ENCODE measurements at regions not wholly inside any gene's neighbourhood (a gene's known extent, or its start where the extent isn't known, plus 50 kb on each side); places are given as distances from the start of the nearest gene placed in this dataset.

DNA sequence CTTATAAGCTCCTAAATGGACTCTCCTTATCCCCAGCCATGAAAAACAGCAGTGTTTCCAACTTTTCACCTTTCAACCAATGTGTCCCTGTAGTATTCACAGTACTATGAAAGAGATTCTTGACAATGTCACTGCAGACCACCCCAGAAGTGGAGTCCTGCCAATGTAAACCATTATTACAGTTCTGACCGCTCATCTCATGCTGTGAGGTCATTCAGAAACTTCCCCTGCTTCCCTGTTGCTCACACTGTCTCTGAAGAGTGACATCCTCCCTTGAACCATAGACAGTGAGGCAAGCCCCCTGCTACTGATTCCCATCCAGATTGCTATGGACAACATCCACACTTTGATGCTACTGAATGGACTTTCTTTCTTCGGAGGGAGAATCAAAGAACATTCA is 1523.7 kb upstream of the ACVR2A start:
- DNase-seq = no peak

DNA sequence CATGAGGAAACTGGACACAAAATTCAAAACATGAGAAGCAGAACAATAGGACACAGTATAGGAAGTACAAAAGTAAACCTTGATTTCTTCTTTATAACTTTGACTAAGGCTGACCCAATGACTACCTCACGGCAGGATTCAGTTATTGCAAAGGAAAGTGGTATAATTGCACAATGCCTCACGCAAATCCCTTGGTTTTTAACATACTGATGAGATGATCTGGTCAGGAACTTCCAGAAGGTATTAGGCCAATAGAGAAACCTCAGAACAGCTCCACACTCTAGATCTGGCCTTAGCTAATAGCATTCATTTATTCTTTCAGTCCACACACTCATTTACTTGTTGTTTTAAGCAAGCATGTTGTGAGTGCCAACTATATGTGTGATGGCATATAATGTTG is 1526.9 kb upstream of the ACVR2A start:
- no peak for DNase-seq

DNA sequence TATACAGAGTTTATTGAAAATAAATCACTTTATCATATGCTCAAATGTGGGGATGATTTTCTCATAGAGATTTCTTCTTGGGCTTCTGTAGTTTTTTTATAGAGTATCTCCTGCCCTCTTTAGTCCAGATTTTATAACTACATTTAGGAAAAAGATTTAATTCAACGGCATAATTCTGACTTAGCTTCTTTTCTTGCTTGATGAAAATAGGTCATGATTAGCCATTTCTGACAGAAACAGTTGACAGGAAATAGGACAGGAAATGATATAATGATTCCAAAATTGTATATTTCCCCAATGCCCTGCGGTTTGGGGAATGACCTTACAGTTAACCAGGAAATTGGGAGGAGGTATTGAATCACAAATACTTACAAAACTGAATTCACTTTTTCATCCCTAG is 1531.9 kb upstream of the ACVR2A start:
- DNase-seq = peak; percentile 7

DNA sequence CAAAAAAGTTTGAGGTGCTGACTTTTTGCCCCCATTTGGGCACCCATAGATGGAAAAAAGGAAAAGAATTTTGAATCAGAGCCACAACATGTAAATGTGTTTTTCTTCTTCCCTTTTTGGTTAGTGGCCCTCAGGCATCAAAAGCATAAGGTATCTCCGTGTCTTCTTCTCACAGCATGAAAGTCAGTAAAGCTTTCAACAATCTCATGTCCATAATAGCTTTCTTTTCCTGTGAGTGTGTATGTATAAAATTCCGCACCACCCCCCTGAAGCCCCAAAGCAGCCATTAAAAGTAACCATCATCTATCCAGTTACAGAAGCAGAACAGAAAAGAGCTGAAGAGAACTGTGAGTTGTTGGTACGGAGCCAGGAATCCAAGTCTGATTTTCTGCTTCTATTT is 1539.7 kb upstream of the ACVR2A start:
- DNase-seq = no peak

DNA sequence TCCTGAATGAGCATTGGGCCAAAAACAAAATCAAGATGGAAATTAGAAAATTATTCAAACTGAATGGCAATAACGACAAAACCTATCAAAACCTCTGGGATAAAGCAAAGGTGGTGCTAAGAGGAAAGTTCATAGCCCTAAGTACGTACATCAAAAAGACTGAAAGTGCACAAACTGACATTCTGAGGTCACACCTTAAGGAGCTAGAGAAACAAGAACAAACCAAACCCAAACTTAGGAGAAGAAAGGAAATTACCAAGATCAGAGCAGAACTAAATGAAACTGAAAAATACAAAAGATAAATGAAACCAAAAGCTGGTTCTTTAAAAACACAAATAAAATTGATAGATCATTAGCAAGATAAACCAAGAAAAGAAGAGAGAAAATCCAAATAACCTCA is 1543.5 kb upstream of the ACVR2A start:
- DNase-seq = no peak

DNA sequence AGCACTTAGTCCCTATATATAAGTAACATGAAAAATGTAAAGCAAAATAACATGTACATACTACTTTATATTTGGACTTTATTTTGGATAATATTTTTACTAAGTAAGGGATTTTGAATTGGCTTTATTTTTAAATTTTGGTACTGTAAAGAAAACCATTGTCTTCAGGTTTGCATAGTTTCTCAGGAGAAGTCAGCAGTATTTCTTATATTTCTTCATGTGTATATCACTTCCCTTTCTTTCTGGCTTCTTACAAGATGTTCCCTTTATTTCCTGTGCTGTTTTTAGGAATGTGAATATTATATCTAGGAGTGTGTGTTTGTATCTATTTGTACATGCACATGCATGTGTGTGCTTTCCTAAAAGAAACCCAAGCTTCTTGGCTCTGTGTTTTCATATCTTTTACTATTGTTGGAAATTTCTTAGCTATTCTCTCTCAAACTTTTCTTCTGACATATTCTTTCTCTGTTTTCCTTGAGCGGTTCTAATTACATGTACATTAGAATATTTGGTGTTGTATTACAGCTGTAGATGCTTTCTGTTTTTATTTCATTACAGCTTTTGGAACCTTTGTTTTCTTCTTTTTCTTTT is 1549.7 kb upstream of the ACVR2A start:
- no peak for DNase-seq

DNA sequence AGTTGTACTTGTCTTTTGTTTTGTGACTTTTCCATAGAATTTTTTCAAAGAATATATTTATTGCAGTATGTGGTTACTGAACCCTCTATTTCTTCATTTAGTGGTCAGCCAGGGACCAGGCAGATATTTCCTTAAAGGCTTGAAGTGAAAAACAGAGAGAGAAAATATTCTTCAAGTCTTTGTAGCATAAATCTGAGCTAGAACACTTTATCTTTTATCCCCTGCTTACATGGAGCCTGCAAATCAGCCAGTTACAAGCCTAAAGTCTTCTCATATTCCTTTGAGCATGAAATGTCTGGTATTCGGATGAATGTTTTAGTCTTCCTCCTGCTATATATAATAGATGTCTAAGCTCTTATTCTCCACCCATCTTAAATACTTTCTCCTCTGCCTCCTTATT is 1557.5 kb upstream of the ACVR2A start:
- DNase-seq = no peak

DNA sequence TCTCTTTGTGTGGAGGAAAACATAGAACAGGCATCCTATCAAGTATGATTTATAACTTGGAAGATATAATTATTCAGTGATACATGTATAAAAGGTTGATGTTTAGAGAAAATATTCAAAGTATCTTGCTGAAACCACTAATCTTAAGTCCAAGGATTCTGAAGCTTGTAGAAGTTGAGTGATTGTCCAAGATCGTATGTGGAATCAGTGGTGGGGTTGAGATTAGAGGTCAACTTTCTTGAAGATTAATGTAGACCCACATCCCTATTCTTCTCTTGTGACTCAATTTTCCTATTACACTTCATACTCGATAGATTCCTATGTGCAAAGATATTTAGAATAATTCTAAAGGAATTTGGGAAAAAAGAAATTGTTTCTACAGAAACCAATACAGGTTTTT is 1565.9 kb upstream of the ACVR2A start:
- no peak for DNase-seq

DNA sequence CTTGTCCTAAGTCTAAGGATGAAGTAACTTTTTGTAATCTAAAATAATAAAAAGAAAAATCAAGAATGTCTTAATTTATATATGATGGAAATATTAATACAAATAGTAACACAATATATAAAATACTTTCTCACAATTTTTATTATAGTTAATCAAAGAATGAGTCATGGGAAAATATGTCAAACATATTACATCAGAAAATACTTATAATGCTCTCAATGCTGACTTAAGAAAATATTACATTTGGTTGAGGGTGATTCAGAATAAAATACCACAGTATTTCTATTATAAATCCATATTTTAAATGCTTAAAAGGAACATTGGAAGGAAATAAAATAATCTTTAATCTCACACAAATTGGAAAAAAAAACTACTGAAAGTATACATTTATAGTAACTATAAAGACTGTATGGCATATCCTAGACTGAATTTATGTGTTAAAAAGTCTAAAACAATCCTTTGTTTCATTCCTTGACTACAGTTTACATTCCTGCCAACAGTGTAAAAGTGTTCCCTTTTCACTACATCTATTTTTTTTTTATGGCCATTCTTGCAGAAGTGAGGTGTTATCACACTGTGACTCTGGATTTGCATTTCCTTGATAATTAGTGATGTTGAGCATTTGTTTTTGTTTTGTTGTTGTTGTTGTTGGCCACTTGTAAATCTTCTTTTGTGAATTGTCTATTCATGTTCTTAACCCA is 1573.5 kb upstream of the ACVR2A start:
- DNase-seq = no peak

DNA sequence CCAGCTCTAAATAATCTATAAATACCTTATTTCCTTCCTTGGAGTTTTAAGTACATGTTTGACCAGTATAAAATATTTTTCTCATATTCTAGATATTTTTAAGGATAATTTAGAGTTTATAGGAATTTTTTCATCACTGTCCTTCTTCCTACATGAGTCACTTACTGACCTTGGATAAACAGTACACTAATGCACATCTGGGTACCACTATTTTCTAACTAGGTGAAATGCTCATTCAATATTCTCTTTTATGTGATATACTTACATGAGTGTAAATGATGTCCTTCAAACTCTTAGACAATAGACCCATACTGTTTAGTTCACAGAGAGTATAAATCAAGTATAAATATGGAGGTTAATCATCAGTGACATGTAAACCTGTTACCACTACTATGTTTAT is 1574.2 kb upstream of the ACVR2A start:
- DNase-seq = no peak

DNA sequence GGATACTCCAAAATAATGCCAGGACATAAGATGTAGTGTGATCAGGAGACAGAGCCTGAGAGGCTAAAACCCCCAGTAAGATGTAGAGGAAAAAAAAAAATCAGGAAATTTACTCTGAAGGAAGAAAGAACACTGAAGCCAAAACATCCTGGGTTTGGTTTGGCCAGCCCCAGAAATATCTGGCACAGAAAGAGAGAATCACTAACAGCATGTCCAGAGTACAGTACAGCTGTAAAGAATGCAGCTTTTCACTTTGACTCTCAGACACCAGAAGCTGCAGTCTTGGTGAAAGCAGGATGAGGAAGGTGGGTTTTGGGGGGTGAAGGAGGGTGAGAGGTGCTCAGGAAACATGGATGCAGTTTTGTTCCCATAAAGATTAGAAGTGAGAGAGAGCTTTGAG is 1577.7 kb upstream of the ACVR2A start:
- no peak for DNase-seq

DNA sequence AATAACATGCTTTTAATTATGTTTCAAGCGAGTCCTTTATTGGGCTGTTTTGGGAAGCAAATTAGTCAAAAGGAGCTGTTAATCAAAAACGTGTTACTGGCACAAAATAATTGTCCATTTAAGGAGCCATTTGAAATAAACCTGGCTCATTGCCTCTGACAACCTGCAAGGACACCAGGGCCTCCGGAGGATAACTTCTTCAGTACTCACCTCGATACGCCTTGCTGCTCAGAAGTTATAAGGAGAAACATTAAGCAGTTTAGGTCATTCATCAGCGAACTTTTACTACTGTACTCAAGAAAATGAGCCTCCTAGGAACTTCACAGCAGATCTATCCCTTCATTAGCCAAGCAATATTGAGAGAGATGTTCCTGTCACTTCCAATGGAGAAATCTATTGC is 1579.2 kb upstream of the ACVR2A start:
- no peak for DNase-seq

DNA sequence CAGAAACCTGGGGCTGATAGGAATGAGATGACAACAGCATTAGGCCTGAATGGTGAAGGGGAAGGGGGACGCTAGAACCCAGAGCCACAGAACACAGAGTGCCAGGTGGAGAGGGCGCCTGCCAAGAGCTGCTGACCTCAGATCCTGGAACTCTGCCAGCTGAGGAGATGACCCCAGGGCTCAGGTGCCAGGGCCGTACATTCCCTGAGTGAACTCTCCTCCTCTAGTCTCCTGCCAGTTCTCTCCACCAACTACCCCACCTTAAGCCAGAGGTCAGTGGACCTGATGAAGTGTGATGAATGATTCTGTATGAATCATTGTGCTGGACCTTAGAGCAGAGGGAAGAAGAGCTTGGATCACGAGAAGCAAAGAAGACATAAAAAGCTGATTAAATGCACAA is 1582.2 kb upstream of the ACVR2A start:
- no peak for DNase-seq

DNA sequence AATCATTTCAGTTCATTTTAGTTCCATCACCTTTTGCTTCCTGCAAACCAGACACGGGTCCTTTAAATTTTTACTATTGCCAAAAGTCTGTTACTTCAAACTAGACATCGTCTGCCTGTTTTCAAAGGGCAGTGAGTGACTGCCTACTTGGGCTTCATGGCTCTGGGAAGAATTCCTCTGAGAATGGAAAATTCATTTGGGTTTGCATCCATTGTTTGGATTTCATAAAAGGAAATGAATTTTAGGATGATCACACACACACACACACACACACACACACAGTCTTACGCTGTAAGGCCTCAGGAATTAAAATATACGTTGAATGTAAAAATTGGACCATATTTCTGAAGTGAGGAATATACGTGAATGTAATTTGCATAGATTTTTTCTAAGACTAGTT is 1584.3 kb upstream of the ACVR2A start:
- DNase-seq = no peak

DNA sequence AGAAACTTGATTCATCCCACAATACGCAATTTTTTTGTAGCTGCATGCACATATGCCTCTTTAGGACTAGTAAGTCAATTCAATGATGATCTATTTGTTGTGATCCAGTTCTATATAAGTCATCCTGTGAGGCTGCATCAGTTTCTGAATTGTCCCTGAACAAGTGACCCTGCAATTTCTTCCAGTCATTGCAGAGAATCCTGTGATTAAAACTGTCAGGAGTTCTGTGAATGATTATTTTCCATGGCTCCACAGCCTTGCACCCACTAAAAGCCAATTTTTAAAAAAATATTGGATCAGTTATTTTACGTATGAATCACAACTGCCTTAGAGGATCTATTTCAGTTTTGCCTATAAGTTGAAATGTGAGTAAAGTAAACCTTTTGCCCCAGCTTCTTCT is 1585.0 kb upstream of the ACVR2A start:
- no peak for DNase-seq

DNA sequence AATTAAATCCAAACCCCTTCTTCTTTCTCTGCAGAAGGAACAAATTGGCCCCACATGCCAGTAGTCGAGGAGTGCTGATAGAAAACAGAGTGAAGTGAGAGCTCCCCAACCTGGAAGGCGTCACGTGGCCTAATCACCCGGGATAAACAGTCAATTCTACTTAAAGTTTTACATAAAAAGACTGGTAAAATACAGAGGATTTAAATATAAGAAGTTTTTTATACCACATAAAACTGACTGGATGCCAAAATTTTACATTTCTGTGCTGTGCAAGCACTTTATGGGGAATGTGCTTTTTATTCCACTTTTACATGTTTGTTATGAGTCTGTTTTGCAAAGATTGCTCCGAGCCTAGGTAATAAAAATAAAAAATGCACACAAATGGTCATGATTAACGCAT is 1586.8 kb upstream of the ACVR2A start:
- no peak for DNase-seq

DNA sequence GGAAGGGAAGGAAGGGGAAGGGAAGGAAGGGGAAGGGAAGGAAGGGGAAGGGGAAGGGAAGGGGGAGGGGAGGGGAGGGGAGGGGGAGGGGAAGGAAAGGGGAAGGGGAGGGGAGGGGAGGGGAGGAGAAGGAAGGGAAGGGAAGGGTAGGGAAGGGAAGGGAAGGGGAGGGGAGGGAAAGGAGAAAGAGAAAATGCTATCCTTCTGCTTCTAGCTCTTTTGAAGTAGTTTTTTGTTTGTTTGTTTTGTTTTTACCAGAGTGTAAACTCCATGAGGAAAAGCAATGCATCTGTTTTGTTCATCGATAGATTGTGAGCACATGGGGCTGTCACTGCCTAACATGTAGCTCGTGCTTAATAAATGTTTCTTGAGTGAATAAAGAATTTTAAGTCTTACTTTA is 1592.7 kb upstream of the ACVR2A start:
- no peak for DNase-seq

DNA sequence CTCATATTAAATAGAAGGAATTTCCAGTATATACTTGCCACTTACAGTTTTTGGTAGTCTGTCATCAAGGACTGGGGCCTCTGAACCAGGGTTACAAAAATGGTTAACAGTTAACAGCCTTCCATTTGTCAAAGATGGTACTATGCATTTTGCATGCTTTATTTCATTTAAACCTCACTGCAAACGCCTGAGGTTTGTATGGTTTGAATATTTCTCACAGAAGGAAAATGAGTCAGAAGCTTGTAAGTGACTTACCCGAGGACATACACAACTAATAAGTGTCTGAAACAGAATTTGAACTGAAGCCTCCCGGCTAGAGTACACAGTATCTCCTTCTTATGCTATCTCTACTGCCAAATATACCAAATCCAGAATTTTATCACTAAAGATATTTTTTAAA is 1593.5 kb upstream of the ACVR2A start:
- DNase-seq = no peak

DNA sequence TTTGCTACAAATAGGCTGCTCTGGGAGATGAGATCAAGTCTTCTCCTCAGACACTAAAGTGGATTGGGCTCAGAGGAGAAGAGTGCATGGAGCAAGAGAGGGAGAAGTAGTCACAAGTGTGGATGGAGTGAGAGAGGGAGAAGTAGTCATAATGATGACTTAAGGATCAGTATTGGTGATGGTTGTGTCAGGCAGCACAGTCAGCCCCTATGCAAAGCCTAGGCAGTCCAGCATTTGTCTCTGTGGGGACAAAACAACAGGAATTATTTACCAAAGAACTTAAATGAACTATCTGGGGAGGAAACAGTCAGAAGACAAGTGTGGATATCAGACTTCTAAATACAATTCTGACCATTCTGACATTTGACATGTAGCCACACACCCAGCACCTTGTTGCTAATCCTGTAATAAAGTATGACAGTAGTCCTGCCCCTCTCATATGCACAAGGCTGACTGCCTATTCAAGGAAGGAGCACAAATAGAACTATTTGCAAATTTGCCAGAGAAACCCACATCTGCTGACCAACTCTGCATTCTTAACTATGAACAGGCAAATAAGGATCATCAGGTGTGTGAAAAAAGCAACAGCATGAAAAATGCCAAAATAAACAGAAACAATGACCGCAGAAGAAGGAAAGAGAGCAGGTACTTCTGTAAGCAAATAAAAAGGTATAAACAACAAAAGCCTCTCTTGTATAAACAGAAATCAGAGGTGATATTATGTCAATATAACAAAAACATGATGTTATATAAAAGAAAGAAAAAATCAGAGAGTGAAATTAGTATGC is 1597.9 kb upstream of the ACVR2A start:
- peak; percentile 23 for DNase-seq

DNA sequence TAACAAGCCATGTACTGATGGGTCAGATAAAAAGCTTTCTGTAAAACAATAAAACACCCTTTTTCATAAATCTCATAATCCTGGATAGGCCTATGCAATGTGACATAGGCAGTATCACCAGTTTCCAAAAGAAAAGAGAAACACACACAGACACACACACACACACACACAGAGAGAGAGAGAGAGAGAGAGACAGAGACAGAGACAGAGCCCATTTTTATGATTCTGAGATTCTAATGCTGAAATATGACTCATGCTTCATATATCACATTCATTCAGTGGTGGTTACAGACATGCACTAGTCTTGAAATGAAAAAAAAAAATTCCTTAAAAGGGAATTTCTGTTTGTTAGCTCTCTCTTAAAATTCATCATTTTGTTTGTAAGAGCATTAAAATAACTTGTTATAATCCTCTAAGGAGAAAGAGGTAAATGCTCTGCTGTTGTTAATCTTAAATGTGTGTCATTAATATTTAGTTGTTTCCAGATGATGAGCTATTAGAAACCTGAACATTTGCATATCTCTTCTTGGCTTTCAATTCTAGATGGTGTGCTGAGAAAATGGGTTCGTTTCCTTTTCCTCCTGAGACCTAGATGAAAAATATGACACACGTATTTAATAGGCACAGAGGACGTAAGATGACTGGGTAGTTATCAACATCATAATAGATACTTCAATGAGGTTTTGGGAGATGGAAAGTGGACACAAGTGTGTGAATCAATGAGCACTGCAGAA is 1598.7 kb upstream of the ACVR2A start:
- no peak for DNase-seq

DNA sequence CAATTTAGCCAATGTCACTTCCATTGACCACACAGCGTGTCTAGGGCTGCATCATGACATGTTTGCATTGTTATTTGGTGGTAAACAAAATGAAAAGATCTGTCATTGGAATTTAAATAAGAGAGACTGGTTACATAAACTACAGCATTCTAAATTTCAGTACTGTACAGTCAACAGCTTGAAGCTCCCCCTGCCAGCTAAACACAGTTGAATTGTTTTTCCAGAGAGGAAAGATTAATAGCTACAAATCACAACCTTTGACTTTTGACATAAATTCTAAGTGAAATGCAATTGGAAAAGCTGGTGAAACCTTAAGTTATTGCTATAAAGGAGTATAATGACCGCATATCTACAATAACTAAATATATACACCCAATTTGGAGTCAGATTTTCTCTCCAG is 1600.0 kb upstream of the ACVR2A start:
- no peak for DNase-seq

DNA sequence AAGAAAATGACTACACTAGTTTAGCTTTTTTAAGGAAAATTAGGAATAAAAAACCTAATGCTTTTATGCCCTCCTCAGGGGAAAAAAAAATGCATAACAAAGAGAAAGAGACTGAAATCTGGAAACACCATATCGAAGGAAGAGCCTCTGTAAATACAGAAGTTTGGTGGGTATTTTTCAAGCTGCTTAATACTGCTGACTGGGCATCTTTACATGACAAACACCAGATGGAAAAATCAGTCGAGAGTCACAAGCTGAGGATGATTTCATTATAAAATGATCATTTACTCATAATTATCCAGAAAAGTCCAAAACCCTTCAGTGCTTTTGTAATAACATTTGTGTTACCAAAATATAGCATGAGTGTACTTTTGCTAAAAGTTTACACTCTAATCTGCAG is 1600.7 kb upstream of the ACVR2A start:
- no peak for DNase-seq

DNA sequence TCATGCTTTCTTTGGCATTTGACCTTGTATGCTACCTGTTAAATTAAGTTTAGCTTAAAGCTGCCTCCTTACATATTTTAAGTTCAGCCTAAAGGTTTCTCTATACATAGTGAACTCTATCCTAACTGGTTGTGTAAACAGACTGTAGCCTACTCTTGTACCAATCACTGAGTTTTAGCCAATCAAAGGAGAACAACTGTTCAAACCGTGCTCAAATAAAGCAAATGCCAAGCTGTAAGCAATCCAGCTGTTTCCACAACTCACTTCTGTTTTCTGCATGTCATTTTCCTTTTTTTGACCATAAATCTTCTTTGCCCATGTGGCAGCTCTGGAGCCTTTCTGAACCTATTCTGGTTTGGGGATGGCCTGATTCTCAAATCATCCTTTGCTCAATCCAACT is 1603.8 kb upstream of the ACVR2A start:
- no peak for DNase-seq

DNA sequence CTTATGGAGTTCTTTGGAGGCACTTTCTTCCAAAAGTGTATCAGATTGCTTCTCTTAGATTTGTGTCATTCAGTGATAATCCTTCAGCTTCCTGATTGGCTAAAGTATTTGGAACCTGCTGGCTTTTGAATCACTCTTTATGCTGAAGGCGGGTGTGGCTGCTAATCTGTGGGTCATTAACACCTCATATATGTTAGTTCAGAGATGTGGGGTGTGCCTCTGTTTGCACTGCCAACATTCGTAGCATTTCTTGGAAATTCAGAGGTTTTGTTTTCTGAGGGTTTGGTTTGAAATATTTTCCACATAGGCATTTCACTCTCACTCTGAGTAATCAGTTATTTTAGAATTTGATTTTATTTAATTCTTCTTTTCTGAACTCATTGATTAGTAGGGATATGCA is 1604.4 kb upstream of the ACVR2A start:
- DNase-seq = no peak
